ENCODE measurements at regions not wholly inside any gene's neighbourhood (a gene's known extent, or its start where the extent isn't known, plus 50 kb on each side); places are given as distances from the start of the nearest gene placed in this dataset.

GRCh38 chr5:23136958-23137357 is 283.8 kb upstream of the CDH12 start:
- TF ChIP-seq NFRKB (IDR thresholded peaks at IDR 0.05) = no peak
- no peak for TF ChIP-seq FOXA1 (IDR thresholded peaks at IDR 0.05)
- no peak for TF ChIP-seq SP1 (IDR thresholded peaks at IDR 0.05)

Data from HEK293T (cell line).